Suprapubic skin (tissue), 4 donors: ENCODE measurements at regions not wholly inside any gene's neighbourhood (a gene's known extent, or its start where the extent isn't known, plus 50 kb on each side); places are given as distances from the start of the nearest gene placed in this dataset.

ENCODE experiments used
- CTCF ChIP-seq, 2 donors: fragments of 200-600 bp in 1 of 2; fragments of 450-650 bp in 1 of 2; sonication (generic) in 1 of 2; IDR thresholded peaks; one replicate each; pipeline ENCODE4 v1.5.1; 2016 to 2019; ENCODE audit warnings: antibody characterized with exemption in 2 of 2, mild to moderate bottlenecking in 1 of 2, moderate library complexity in 1 of 2
- EP300 ChIP-seq: sonication (generic); formaldehyde crosslinking; IDR thresholded peaks from one replicate; pipeline ENCODE4 v1.6.1; 2017; ENCODE audit warnings: antibody characterized with exemption
- POLR2A ChIP-seq, 2 donors: fragments of 450-650 bp; IDR thresholded peaks; one replicate each; pipeline ENCODE4 v1.6.1; 2017; ENCODE audit warnings: antibody characterized with exemption in 2 of 2, mild to moderate bottlenecking in 2 of 2, moderate library complexity in 2 of 2
- POLR2AphosphoS5 ChIP-seq, 3 donors: sonication (generic); formaldehyde crosslinking; IDR thresholded peaks; one replicate each; pipeline ENCODE4 v1.6.1; 2017; ENCODE audit warnings: antibody characterized with exemption in 3 of 3

DNA sequence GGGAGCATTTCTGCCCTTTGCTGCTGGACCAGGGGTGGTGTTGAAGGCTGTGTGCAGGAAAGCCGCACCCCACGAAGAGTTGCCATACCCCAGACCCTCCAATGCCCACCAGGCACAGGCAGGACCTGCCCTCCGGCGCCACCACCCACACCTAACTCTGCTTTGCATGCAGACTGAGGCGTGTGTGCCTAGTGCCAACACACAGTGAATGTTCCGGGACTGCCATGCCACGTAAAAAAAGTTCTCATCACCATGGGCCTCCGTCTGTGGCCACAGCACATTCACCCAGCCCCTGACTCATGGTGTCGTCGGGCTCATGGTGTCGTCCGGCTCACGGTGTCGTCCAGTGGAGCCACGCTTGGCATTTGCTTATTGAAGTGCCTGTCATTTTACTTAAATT, 184.9 kb upstream of the RAB6C start:
- TF ChIP-seq CTCF (IDR thresholded peaks at IDR 0.05) (no peak), POLR2AphosphoS5 (IDR thresholded peaks at IDR 0.05) (no peak), POLR2A (IDR thresholded peaks at IDR 0.05) (no peak), EP300 (no peak)
